ENCODE measurements at regions not wholly inside any gene's neighbourhood (a gene's known extent, or its start where the extent isn't known, plus 50 kb on each side); places are given as distances from the start of the nearest gene placed in this dataset.

GRCh38 chr7:13508586-13508985 is 480.9 kb downstream of the ETV1 start (continued):
- no peak for TF ChIP-seq ZNF462 (CRISPR knock-in tag; IDR thresholded peaks at IDR 0.05)

- no peaks in the 10 kb centered on the region for H3K9me3 Mint-ChIP-seq
- no peak overlapping the region for H2AFZ ChIP-seq
- H3K4me3 Mint-ChIP-seq: no peak overlapping the region
- no peaks in the 10 kb centered on the region for H3K36me3 ChIP-seq (ENCODE audit: insufficient read depth)
- H3K9me2 ChIP-seq (ENCODE audit: insufficient read depth): no peaks in the 10 kb centered on the region
- no peaks in the 10 kb centered on the region for H3K36me3 Mint-ChIP-seq (ENCODE audit: low read depth)
- no peaks in the 10 kb centered on the region for H4K20me1 ChIP-seq (replicated peaks; ENCODE audit: insufficient read depth)
- no peaks in the 10 kb centered on the region for H3K4me1 Mint-ChIP-seq
- no peak overlapping the region for H3K27ac Mint-ChIP-seq
- H3K4me1 ChIP-seq (ENCODE audit: insufficient read depth): no peaks in the 10 kb centered on the region
- H3K4me3 ChIP-seq: no peak overlapping the region
- H3K27me3 Mint-ChIP-seq (ENCODE audit: insufficient read depth, low read depth, poor library complexity): no peaks in the 10 kb centered on the region
- H3K4me2 ChIP-seq: no peak overlapping the region
- no peaks in the 10 kb centered on the region for H3K79me2 ChIP-seq (replicated peaks; ENCODE audit: insufficient read depth)
- H3F3A ChIP-seq (replicated peaks; ENCODE audit: low read depth): no peaks in the 10 kb centered on the region
- ATAC-seq (no peak), DNase-seq (ENCODE audit: low spot score) (no peak)
- no peak overlapping the region for H3K27ac ChIP-seq (ENCODE audit: low read depth)
- H3K27me3 ChIP-seq (ENCODE audit: insufficient read depth): no peaks in the 10 kb centered on the region
- TF ChIP-seq ZNF114 (CRISPR knock-in tag; IDR thresholded peaks at IDR 0.05): no peak
- no peak for TF ChIP-seq CREB1 (CRISPR knock-in tag; IDR thresholded peaks at IDR 0.05; ENCODE audit: low read depth)
- no peak for TF ChIP-seq CTCF (conservative IDR thresholded peaks at IDR 0.05; ENCODE audit: low read depth in 2 of 2)
- no peak for TF ChIP-seq STAT1 (IDR thresholded peaks at IDR 0.05; ENCODE audit: unreplicated experiment)
- TF ChIP-seq ZNF462 (CRISPR knock-in tag; IDR thresholded peaks at IDR 0.05): no peak
- TF ChIP-seq EZH2phosphoT487 (IDR thresholded peaks at IDR 0.05; ENCODE audit: unreplicated experiment): no peak
- no peak for TF ChIP-seq ZNF331 (CRISPR knock-in tag; IDR thresholded peaks at IDR 0.05; ENCODE audit: low read depth)
- no peak for TF ChIP-seq EZH2 (IDR thresholded peaks at IDR 0.05; ENCODE audit: low read depth, unreplicated experiment)
These were observed 470.7 kb downstream of the ETV1 start for GRCh38 chr7:13518738-13519137.

Measured in GM23338 (cell line).